ENCODE measurements at regions not wholly inside any gene's neighbourhood (a gene's known extent, or its start where the extent isn't known, plus 50 kb on each side); places are given as distances from the start of the nearest gene placed in this dataset.

- no peak for TF ChIP-seq CHD7 (IDR thresholded peaks at IDR 0.05; ENCODE audit: insufficient replicate concordance, low read length)
- no peak for TF ChIP-seq SUZ12 (IDR thresholded peaks at IDR 0.05; ENCODE audit: low read length)
- no peak for TF ChIP-seq POU5F1 (IDR thresholded peaks at IDR 0.05; ENCODE audit: low read depth, low read length)
- TF ChIP-seq PHF8 (conservative IDR thresholded peaks at IDR 0.05; ENCODE audit: low read depth, low read length), result no peak
- no peak for TF ChIP-seq SAP30 (IDR thresholded peaks at IDR 0.05; ENCODE audit: insufficient read depth, insufficient replicate concordance, low read length)
Observed at GRCh38 chr10:23965880-23966279, 243.1 kb upstream of the KIAA1217 start (continued).
